GM12874 (cell line): ENCODE measurements at regions not wholly inside any gene's neighbourhood (a gene's known extent, or its start where the extent isn't known, plus 50 kb on each side); places are given as distances from the start of the nearest gene placed in this dataset.

ENCODE experiments used
- CTCF ChIP-seq: IDR thresholded peaks from 2 replicates; pipeline ENCODE4 v1.5.1; 2011; ENCODE audit warnings: low read depth, mild to moderate bottlenecking, control low read depth, low read length, moderate library complexity; ENCODE audit not compliant: insufficient read depth

- no peak for TF ChIP-seq CTCF
Observed at GRCh38 chr14:42569227-42569626, 962.6 kb downstream of the LRFN5 start.

GRCh38 chr14:42565556-42565955 lies 958.9 kb downstream of the LRFN5 start:
- no peak for TF ChIP-seq CTCF

GRCh38 chr14:42563313-42563712 lies 956.6 kb downstream of the LRFN5 start:
- no peak for TF ChIP-seq CTCF

- TF ChIP-seq CTCF = no peak
Observed at GRCh38 chr14:42556551-42556950, 949.9 kb downstream of the LRFN5 start.

- no peak for TF ChIP-seq CTCF
Observed at GRCh38 chr14:42555365-42555764, 948.7 kb downstream of the LRFN5 start.

GRCh38 chr14:42554091-42554490 lies 947.4 kb downstream of the LRFN5 start:
- no peak for TF ChIP-seq CTCF

GRCh38 chr14:42550310-42550709 lies 943.6 kb downstream of the LRFN5 start:
- no peak for TF ChIP-seq CTCF

- TF ChIP-seq CTCF = no peak
Observed at GRCh38 chr14:42548349-42548748, 941.7 kb downstream of the LRFN5 start.
